WTC11 (cell line): ENCODE measurements at regions not wholly inside any gene's neighbourhood (a gene's known extent, or its start where the extent isn't known, plus 50 kb on each side); places are given as distances from the start of the nearest gene placed in this dataset.

Experiments
- ATAC-seq: fragments of 200-7000 bp; cut with Tn5 transposase; 2 replicates; pipeline ENCODE4 v1.10.0; 2021; ENCODE audit warnings: mild to moderate bottlenecking, moderate library complexity
- CTCF ChIA-PET: fragments of 300-600 bp; sonication (Branson Sonifier 250); formaldehyde crosslinking; loops from one replicate; lab custom pipeline; 2021; ENCODE audit warnings: antibody characterized with exemption; lab: Charles Lee
- POLR2A ChIA-PET: fragments of 350-600 bp; sonication (Branson Sonifier 250); formaldehyde crosslinking; loops from one replicate; lab custom pipeline; 2021; ENCODE audit warnings: antibody characterized with exemption; lab: Charles Lee
- DNase-seq: peaks from one replicate; pipeline ENCODE4 v3.0.0; 2021; ENCODE audit warnings: low spot score
- H3K27ac Mint-ChIP-seq: 2 replicates; pipeline ENCODE4 v1.8.0; 2021; ENCODE audit warnings: mixed read lengths
- H3K27me3 Mint-ChIP-seq: 2 replicates; pipeline ENCODE4 v1.8.0; 2021; ENCODE audit warnings: low read depth, mild to moderate bottlenecking, moderate library complexity, mixed read lengths
- H3K36me3 Mint-ChIP-seq: 2 replicates; pipeline ENCODE4 v1.8.0; 2021; ENCODE audit warnings: mixed read lengths
- H3K4me1 Mint-ChIP-seq: 2 replicates; pipeline ENCODE4 v1.8.0; 2022; ENCODE audit warnings: mixed read lengths
- H3K4me3 Mint-ChIP-seq: 2 replicates; pipeline ENCODE4 v1.8.0; 2021; ENCODE audit warnings: mild to moderate bottlenecking, moderate library complexity, mixed read lengths
- H3K9me3 Mint-ChIP-seq: 2 replicates; pipeline ENCODE4 v1.8.0; 2021; ENCODE audit warnings: mixed read lengths
- ATF1 ChIP-seq: sonication (generic); formaldehyde crosslinking; IDR thresholded peaks from 2 replicates; pipeline ENCODE4 v1.8.1; 2023; ENCODE audit warnings: mild to moderate bottlenecking, moderate library complexity, missing genetic modification reagents
- ATF2 ChIP-seq: sonication (generic); formaldehyde crosslinking; IDR thresholded peaks from 2 replicates; pipeline ENCODE4 v1.8.1; 2022; ENCODE audit warnings: low read depth, missing genetic modification reagents, borderline replicate concordance
- CREB1 ChIP-seq: sonication (generic); formaldehyde crosslinking; IDR thresholded peaks from 2 replicates; pipeline ENCODE4 v1.8.0; 2023; ENCODE audit warnings: mild to moderate bottlenecking, missing genetic modification reagents
- CREM ChIP-seq: sonication (generic); formaldehyde crosslinking; IDR thresholded peaks from 2 replicates; pipeline ENCODE4 v1.8.1; 2022; ENCODE audit warnings: mild to moderate bottlenecking, missing genetic modification reagents, moderate library complexity
- EMX1 ChIP-seq: fragments of 250-450 bp; sonication (Bioruptor Pico); IDR thresholded peaks from 2 replicates; pipeline ENCODE4 v1.8.0; 2021; ENCODE audit warnings: mild to moderate bottlenecking
- ETV6 ChIP-seq: sonication (generic); formaldehyde crosslinking; IDR thresholded peaks from 2 replicates; pipeline ENCODE4 v1.8.1; 2022; ENCODE audit warnings: mild to moderate bottlenecking, missing genetic modification reagents
- GABPB1 ChIP-seq: sonication (generic); formaldehyde crosslinking; IDR thresholded peaks from 2 replicates; pipeline ENCODE4 v1.8.1; 2023; ENCODE audit warnings: mild to moderate bottlenecking, missing genetic modification reagents
- HMGXB4 ChIP-seq: sonication (generic); formaldehyde crosslinking; IDR thresholded peaks from 2 replicates; pipeline ENCODE4 v1.8.1; 2023; ENCODE audit warnings: mild to moderate bottlenecking, moderate library complexity, missing genetic modification reagents
- IRF2 ChIP-seq: sonication (generic); formaldehyde crosslinking; IDR thresholded peaks from 2 replicates; pipeline ENCODE4 v1.8.0; 2022; ENCODE audit warnings: low read depth, missing genetic modification reagents, borderline replicate concordance
- NFYB ChIP-seq: sonication (generic); formaldehyde crosslinking; conservative IDR thresholded peaks from 2 replicates; pipeline ENCODE4 v1.8.0; 2022; ENCODE audit warnings: low read depth, missing genetic modification reagents
- SMAD3 ChIP-seq: sonication (generic); formaldehyde crosslinking; IDR thresholded peaks from 2 replicates; pipeline ENCODE4 v1.8.0; 2022; ENCODE audit warnings: missing genetic modification reagents, mild to moderate bottlenecking, borderline replicate concordance
- SMAD4 ChIP-seq: sonication (generic); formaldehyde crosslinking; IDR thresholded peaks from 2 replicates; pipeline ENCODE4 v1.8.0; 2022; ENCODE audit warnings: mild to moderate bottlenecking, missing genetic modification reagents
- SOX15 ChIP-seq: fragments of 250-450 bp; sonication (Bioruptor Pico); IDR thresholded peaks from 2 replicates; pipeline ENCODE4 v1.9.0; 2021; ENCODE audit warnings: mild to moderate bottlenecking
- TEAD1 ChIP-seq: sonication (generic); formaldehyde crosslinking; IDR thresholded peaks from 2 replicates; pipeline ENCODE4 v1.8.0; 2022; ENCODE audit warnings: mild to moderate bottlenecking, missing genetic modification reagents
- ZNF219 ChIP-seq: sonication (generic); formaldehyde crosslinking; IDR thresholded peaks from 2 replicates; pipeline ENCODE4 v1.8.0; 2023; ENCODE audit warnings: missing genetic modification reagents, mild to moderate bottlenecking, borderline replicate concordance
- ZNF317 ChIP-seq: sonication (generic); formaldehyde crosslinking; IDR thresholded peaks from 2 replicates; pipeline ENCODE4 v1.8.1; 2023; ENCODE audit warnings: low read depth, mild to moderate bottlenecking, moderate library complexity, missing genetic modification reagents, borderline replicate concordance
- ZNF416 ChIP-seq: fragments of 250-450 bp; sonication (Bioruptor Pico); IDR thresholded peaks from 2 replicates; pipeline ENCODE4 v1.9.0; 2021; ENCODE audit warnings: mild to moderate bottlenecking, inconsistent platforms
- ZNF671 ChIP-seq: fragments of 250-450 bp; sonication (Bioruptor Pico); IDR thresholded peaks from 2 replicates; pipeline ENCODE4 v1.8.0; 2021; ENCODE audit warnings: mild to moderate bottlenecking
- TF ChIP-seq, protein P1 (sequence below): sonication (generic); formaldehyde crosslinking; IDR thresholded peaks from 2 replicates; pipeline ENCODE4 v1.8.1; 2023; ENCODE audit warnings: mild to moderate bottlenecking, missing genetic modification reagents, borderline replicate concordance
- TF ChIP-seq, protein P2 (sequence below): fragments of 250-450 bp; sonication (Bioruptor Pico); IDR thresholded peaks from 2 replicates; pipeline ENCODE4 v1.9.0; 2021; ENCODE audit warnings: mild to moderate bottlenecking, borderline replicate concordance

GRCh38 chr5:74112372-74113195 lies 486.6 kb downstream of the ARHGEF28 start:
- Mint-ChIP-seq H3K27me3 (no peaks in the 10 kb centered on the region), H3K4me1 (peaks cover 5% of the 10 kb centered on the region; the same call in 1 of the 2 replicates), H3K9me3 (no peaks in the 10 kb centered on the region), H3K36me3 (no peaks in the 10 kb centered on the region), H3K4me3 (no peak overlapping the region), H3K27ac (no peak overlapping the region)
- no peak for TF ChIP-seq ATF2 (CRISPR knock-in tag)
- TF ChIP-seq CREM (CRISPR knock-in tag), result no peak
- no peak for TF ChIP-seq SMAD3
- no peak for TF ChIP-seq ETV6 (CRISPR knock-in tag)
- TF ChIP-seq ATF1, result no peak
- no peak for TF ChIP-seq ZNF219 (CRISPR knock-in tag)
- no peak for TF ChIP-seq HMGXB4 (CRISPR knock-in tag)
- TF ChIP-seq ZNF671 (CRISPR knock-in tag), result no peak
- TF ChIP-seq, protein P1, sequence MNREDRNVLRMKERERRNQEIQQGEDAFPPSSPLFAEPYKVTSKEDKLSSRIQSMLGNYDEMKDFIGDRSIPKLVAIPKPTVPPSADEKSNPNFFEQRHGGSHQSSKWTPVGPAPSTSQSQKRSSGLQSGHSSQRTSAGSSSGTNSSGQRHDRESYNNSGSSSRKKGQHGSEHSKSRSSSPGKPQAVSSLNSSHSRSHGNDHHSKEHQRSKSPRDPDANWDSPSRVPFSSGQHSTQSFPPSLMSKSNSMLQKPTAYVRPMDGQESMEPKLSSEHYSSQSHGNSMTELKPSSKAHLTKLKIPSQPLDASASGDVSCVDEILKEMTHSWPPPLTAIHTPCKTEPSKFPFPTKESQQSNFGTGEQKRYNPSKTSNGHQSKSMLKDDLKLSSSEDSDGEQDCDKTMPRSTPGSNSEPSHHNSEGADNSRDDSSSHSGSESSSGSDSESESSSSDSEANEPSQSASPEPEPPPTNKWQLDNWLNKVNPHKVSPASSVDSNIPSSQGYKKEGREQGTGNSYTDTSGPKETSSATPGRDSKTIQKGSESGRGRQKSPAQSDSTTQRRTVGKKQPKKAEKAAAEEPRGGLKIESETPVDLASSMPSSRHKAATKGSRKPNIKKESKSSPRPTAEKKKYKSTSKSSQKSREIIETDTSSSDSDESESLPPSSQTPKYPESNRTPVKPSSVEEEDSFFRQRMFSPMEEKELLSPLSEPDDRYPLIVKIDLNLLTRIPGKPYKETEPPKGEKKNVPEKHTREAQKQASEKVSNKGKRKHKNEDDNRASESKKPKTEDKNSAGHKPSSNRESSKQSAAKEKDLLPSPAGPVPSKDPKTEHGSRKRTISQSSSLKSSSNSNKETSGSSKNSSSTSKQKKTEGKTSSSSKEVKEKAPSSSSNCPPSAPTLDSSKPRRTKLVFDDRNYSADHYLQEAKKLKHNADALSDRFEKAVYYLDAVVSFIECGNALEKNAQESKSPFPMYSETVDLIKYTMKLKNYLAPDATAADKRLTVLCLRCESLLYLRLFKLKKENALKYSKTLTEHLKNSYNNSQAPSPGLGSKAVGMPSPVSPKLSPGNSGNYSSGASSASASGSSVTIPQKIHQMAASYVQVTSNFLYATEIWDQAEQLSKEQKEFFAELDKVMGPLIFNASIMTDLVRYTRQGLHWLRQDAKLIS (CRISPR knock-in tag), result no peak
- no peak for TF ChIP-seq IRF2 (CRISPR knock-in tag)
- TF ChIP-seq TEAD1 (CRISPR knock-in tag), result no peak
- no peak for TF ChIP-seq ZNF416 (CRISPR knock-in tag)
- no peak for TF ChIP-seq CREB1 (CRISPR knock-in tag)
- TF ChIP-seq SOX15 (CRISPR knock-in tag), result no peak
- TF ChIP-seq NFYB, result no peak
- no peak for TF ChIP-seq EMX1 (CRISPR knock-in tag)
- TF ChIP-seq, protein P2, sequence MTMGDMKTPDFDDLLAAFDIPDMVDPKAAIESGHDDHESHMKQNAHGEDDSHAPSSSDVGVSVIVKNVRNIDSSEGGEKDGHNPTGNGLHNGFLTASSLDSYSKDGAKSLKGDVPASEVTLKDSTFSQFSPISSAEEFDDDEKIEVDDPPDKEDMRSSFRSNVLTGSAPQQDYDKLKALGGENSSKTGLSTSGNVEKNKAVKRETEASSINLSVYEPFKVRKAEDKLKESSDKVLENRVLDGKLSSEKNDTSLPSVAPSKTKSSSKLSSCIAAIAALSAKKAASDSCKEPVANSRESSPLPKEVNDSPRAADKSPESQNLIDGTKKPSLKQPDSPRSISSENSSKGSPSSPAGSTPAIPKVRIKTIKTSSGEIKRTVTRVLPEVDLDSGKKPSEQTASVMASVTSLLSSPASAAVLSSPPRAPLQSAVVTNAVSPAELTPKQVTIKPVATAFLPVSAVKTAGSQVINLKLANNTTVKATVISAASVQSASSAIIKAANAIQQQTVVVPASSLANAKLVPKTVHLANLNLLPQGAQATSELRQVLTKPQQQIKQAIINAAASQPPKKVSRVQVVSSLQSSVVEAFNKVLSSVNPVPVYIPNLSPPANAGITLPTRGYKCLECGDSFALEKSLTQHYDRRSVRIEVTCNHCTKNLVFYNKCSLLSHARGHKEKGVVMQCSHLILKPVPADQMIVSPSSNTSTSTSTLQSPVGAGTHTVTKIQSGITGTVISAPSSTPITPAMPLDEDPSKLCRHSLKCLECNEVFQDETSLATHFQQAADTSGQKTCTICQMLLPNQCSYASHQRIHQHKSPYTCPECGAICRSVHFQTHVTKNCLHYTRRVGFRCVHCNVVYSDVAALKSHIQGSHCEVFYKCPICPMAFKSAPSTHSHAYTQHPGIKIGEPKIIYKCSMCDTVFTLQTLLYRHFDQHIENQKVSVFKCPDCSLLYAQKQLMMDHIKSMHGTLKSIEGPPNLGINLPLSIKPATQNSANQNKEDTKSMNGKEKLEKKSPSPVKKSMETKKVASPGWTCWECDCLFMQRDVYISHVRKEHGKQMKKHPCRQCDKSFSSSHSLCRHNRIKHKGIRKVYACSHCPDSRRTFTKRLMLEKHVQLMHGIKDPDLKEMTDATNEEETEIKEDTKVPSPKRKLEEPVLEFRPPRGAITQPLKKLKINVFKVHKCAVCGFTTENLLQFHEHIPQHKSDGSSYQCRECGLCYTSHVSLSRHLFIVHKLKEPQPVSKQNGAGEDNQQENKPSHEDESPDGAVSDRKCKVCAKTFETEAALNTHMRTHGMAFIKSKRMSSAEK (CRISPR knock-in tag), result no peak
- no peak for TF ChIP-seq GABPB1 (CRISPR knock-in tag)
- no peak for TF ChIP-seq SMAD4
- TF ChIP-seq ZNF317 (CRISPR knock-in tag), result no peak
- ChIA-PET CTCF (no interaction called here), POLR2A (interaction anchor here (0.5 kb wide), 1 partner anchor 276 kb away, joined by 3 read pairs; no protein-coding TSS in a partner anchor)
- ATAC-seq (no peak), DNase-seq (no peak)
